HG03342 (cell line): ENCODE measurements at regions not wholly inside any gene's neighbourhood (a gene's known extent, or its start where the extent isn't known, plus 50 kb on each side); places are given as distances from the start of the nearest gene placed in this dataset.
"Not testable (repeated sequence)": the region's sequence is repeated elsewhere in the genome, so short reads cannot be mapped to it uniquely, and the experiment has no call there.

ENCODE experiments used
- ATAC-seq: cut with Tn5 transposase; IDR thresholded peaks from one replicate; pipeline ENCODE4 v1.9.1; 2021; ENCODE audit warnings: mild to moderate bottlenecking, moderate library complexity; ENCODE audit not compliant: unreplicated experiment

- no peak for ATAC-seq
These were observed 95.7 kb upstream of the IGSF10 start for GRCh38 chr3:151556596-151556995.

GRCh38 chr3:151555523-151555922 lies 94.7 kb upstream of the IGSF10 start:
- ATAC-seq, result no peak

- ATAC-seq, result no peak
These were observed 93.0 kb upstream of the IGSF10 start for GRCh38 chr3:151553888-151554287.

- ATAC-seq, result no peak
These were observed 91.7 kb upstream of the IGSF10 start for GRCh38 chr3:151552589-151552988.

GRCh38 chr3:151550642-151551041 lies 89.8 kb upstream of the IGSF10 start:
- ATAC-seq, result no peak

- no peak for ATAC-seq
These were observed 89.3 kb upstream of the IGSF10 start for GRCh38 chr3:151550025-151550618.

- no peak for ATAC-seq
These were observed 87.3 kb upstream of the IGSF10 start for GRCh38 chr3:151548195-151548594.

GRCh38 chr3:151544164-151544548 lies 83.3 kb upstream of the IGSF10 start:
- no peak for ATAC-seq

GRCh38 chr3:151541178-151541577 lies 80.3 kb upstream of the IGSF10 start:
- ATAC-seq, result no peak

GRCh38 chr3:151539599-151539998 lies 78.7 kb upstream of the IGSF10 start:
- no peak for ATAC-seq

- no peak for ATAC-seq
These were observed 77.9 kb upstream of the IGSF10 start for GRCh38 chr3:151538456-151539393.

GRCh38 chr3:151537726-151538125 lies 76.9 kb upstream of the IGSF10 start:
- no peak for ATAC-seq

- no peak for ATAC-seq
These were observed 65.9 kb upstream of the IGSF10 start for GRCh38 chr3:151526757-151527156.

GRCh38 chr3:151520105-151520504 lies 59.2 kb upstream of the IGSF10 start:
- ATAC-seq, result no peak

GRCh38 chr3:151511433-151511832 lies 50.6 kb upstream of the IGSF10 start:
- ATAC-seq, result not testable (repeated sequence)
